IMR-90 (cell line): ENCODE measurements at regions not wholly inside any gene's neighbourhood (a gene's known extent, or its start where the extent isn't known, plus 50 kb on each side); places are given as distances from the start of the nearest gene placed in this dataset.
"Not testable (repeated sequence)": the region's sequence is repeated elsewhere in the genome, so short reads cannot be mapped to it uniquely, and the experiment has no call there.

Experiments
- CEBPB ChIP-seq: IDR thresholded peaks from 2 replicates; pipeline ENCODE4 v1.6.1; 2012; ENCODE audit warnings: low read depth, low read length, improper control_type of control experiment
- CTCF ChIP-seq: conservative IDR thresholded peaks from 2 replicates; pipeline ENCODE4 v1.5.1; 2012; ENCODE audit warnings: mild to moderate bottlenecking, low read depth, low read length, improper control_type of control experiment
- FOS ChIP-seq: fragments of 150-350 bp; IDR thresholded peaks from 2 replicates; pipeline ENCODE4 v1.6.1; 2016; ENCODE audit warnings: low read depth, low read length
- MAFK ChIP-seq: IDR thresholded peaks from 2 replicates; pipeline ENCODE4 v1.6.1; 2012; ENCODE audit warnings: low read depth, low read length, improper control_type of control experiment
- MAZ ChIP-seq: IDR thresholded peaks from 2 replicates; pipeline ENCODE4 v1.6.1; 2012; ENCODE audit warnings: low read depth, mild to moderate bottlenecking, low read length, improper control_type of control experiment, moderate library complexity, borderline replicate concordance
- MXI1 ChIP-seq: IDR thresholded peaks from 2 replicates; pipeline ENCODE4 v1.6.1; 2012; ENCODE audit warnings: low read depth, mild to moderate bottlenecking, low read length, moderate library complexity, borderline replicate concordance
- POLR2A ChIP-seq: IDR thresholded peaks from 2 replicates; pipeline ENCODE4 v1.6.1; 2012; ENCODE audit warnings: mild to moderate bottlenecking, low read depth, low read length
- RAD21 ChIP-seq: IDR thresholded peaks from 2 replicates; pipeline ENCODE4 v1.6.1; 2012; ENCODE audit warnings: low read length, improper control_type of control experiment
- RCOR1 ChIP-seq: IDR thresholded peaks from 2 replicates; pipeline ENCODE4 v1.6.1; 2012; ENCODE audit warnings: mild to moderate bottlenecking, low read length, improper control_type of control experiment; ENCODE audit not compliant: insufficient replicate concordance
- RFX5 ChIP-seq: IDR thresholded peaks from 2 replicates; pipeline ENCODE4 v1.8.0; 2012; ENCODE audit warnings: low read depth, mild to moderate bottlenecking, low read length, moderate library complexity
- SMC3 ChIP-seq: fragments of 150-350 bp; IDR thresholded peaks from 2 replicates; pipeline ENCODE4 v1.6.1; 2016; ENCODE audit warnings: low read depth, mild to moderate bottlenecking, antibody characterized with exemption, low read length, moderate library complexity
- TF ChIP-seq, protein P1 (sequence below): fragments of 150-350 bp; IDR thresholded peaks from 2 replicates; pipeline ENCODE4 v1.6.1; 2017; ENCODE audit warnings: mild to moderate bottlenecking, antibody characterized with exemption, low read length, low read depth

GRCh38 chr13:16136846-16137245 is 3044.8 kb downstream of the TUBA3C start:
- TF ChIP-seq CTCF, RFX5, MXI1, SMC3, RAD21, MAZ, POLR2A, CEBPB, FOS, MAFK, RCOR1: not testable (repeated sequence)
- TF ChIP-seq, protein P1, sequence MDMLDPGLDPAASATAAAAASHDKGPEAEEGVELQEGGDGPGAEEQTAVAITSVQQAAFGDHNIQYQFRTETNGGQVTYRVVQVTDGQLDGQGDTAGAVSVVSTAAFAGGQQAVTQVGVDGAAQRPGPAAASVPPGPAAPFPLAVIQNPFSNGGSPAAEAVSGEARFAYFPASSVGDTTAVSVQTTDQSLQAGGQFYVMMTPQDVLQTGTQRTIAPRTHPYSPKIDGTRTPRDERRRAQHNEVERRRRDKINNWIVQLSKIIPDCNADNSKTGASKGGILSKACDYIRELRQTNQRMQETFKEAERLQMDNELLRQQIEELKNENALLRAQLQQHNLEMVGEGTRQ: not testable (repeated sequence)
